ENCODE measurements at regions not wholly inside any gene's neighbourhood (a gene's known extent, or its start where the extent isn't known, plus 50 kb on each side); places are given as distances from the start of the nearest gene placed in this dataset.

- H3K9me3 Mint-ChIP-seq, result peaks cover 14% of the 10 kb centered on the region
- TF ChIP-seq HMGA2 (CRISPR knock-in tag; IDR thresholded peaks at IDR 0.05), result no peak
- TF ChIP-seq ZNF416 (CRISPR knock-in tag; IDR thresholded peaks at IDR 0.05), result no peak
- no peak for TF ChIP-seq CDX4 (CRISPR knock-in tag; IDR thresholded peaks at IDR 0.05; ENCODE audit: borderline replicate concordance)
- CTCF ChIA-PET, result no interaction called here
- DNase-seq (ENCODE audit: low spot score) (no peak), ATAC-seq (no peak)
- peaks cover 14% of the 10 kb centered on the region for H3K36me3 Mint-ChIP-seq
- peaks cover 6% of the 10 kb centered on the region for H3K27me3 Mint-ChIP-seq (ENCODE audit: low read depth)
- no peak overlapping the region for H3K4me3 Mint-ChIP-seq
- POLR2A ChIA-PET, result no interaction called here
- no peak overlapping the region for H3K27ac Mint-ChIP-seq
- H3K4me1 Mint-ChIP-seq, result peaks cover 34% of the 10 kb centered on the region
Measured at GRCh38 chr14:81972601-81973000, 438.9 kb upstream of the SEL1L start.

DNA sequence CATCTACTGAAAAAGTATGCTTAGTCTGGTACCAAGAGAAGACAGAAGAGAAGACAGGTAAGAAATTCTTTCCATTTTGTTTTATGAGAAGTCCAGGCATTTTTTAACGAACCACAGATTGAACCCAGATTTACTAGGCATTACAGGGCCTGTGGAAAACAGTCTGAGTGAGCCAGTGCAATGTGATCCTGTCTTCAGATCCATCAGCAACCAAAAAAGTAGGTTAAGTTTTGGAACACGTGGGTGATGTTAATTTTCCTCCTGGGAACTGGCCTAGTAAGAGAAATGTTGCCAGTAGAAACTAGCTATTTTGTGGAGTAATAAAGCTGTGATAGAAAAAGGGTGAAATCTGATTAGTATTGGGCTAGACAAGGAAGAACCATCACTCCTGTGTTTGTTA is 440.9 kb upstream of the SEL1L start:
- H3K4me3 Mint-ChIP-seq, result no peak overlapping the region
- DNase-seq (ENCODE audit: low spot score) (no peak), ATAC-seq (no peak)
- peaks cover 4% of the 10 kb centered on the region for H3K27me3 Mint-ChIP-seq (ENCODE audit: low read depth)
- CTCF ChIA-PET, result no interaction called here
- H3K36me3 Mint-ChIP-seq, result peaks cover 6% of the 10 kb centered on the region
- peaks cover 34% of the 10 kb centered on the region for H3K4me1 Mint-ChIP-seq
- POLR2A ChIA-PET, result no interaction called here
- H3K9me3 Mint-ChIP-seq, result peaks cover 4% of the 10 kb centered on the region
- H3K27ac Mint-ChIP-seq, result no peak overlapping the region
- TF ChIP-seq JUN (CRISPR knock-in tag; IDR thresholded peaks at IDR 0.05) (no peak), FOXP1 (CRISPR knock-in tag; IDR thresholded peaks at IDR 0.05; ENCODE audit: borderline replicate concordance) (no peak), ESRRA (CRISPR knock-in tag; IDR thresholded peaks at IDR 0.05; ENCODE audit: borderline replicate concordance) (no peak), USF2 (CRISPR knock-in tag; IDR thresholded peaks at IDR 0.05) (no peak), JAZF1 (CRISPR knock-in tag; IDR thresholded peaks at IDR 0.05) (no peak), ZNF232 (CRISPR knock-in tag; IDR thresholded peaks at IDR 0.05) (no peak), NFE2L1 (CRISPR knock-in tag; IDR thresholded peaks at IDR 0.05) (no peak), AR (CRISPR knock-in tag; IDR thresholded peaks at IDR 0.05) (no peak)

DNA sequence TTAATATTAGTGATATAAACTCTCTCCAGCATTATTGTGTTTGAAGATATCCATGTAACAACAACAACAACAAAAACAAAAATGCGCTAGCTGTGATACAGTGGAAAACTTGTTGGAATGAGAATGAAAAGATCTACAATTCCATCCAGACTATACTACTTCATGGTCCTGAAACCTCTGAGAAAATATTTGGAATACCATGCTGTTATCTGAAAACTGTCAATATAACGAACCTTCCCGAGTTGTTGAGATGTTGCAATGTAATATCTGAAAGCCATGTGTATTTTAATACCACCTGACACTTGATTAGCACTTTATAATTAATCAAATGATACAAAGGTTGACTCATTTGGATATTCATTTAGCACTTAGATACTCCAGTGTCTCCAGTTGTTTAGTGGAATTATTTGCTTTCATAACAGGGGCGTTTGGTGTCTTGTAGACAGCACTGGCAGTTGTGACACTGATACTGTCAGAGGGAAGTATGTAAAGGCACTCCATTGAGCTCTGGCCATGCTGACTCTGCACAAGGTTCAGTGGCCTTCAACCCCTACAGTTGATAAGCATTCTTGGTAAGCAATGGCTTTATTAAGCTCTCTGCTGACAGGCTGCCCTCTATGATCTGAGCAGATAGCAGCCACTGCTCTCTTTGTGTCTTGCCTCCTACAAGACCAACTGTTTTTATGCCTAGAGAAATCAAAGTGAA is 447.1 kb upstream of the SEL1L start:
- ChIA-PET CTCF (interaction anchor here (0.9 to 2.5 kb wide), 3 partner anchors 12 to 270 kb away, joined by 3 to 10 read pairs (median 3); no protein-coding TSS in a partner anchor), POLR2A (no interaction called here)
- ATAC-seq (no peak), DNase-seq (ENCODE audit: low spot score) (no peak)
- Mint-ChIP-seq H3K27ac (no peak overlapping the region), H3K27me3 (ENCODE audit: low read depth) (no peaks in the 10 kb centered on the region), H3K36me3 (no peaks in the 10 kb centered on the region), H3K9me3 (no peaks in the 10 kb centered on the region), H3K4me3 (no peak overlapping the region), H3K4me1 (no peaks in the 10 kb centered on the region)
- no peak for TF ChIP-seq NR3C1 (CRISPR knock-in tag; conservative IDR thresholded peaks at IDR 0.05; ENCODE audit: low read depth)
- TF ChIP-seq TEAD1 (CRISPR knock-in tag; IDR thresholded peaks at IDR 0.05), result no peak
- no peak for TF ChIP-seq NR2C2 (CRISPR knock-in tag; IDR thresholded peaks at IDR 0.05)
- TF ChIP-seq MLX (CRISPR knock-in tag; IDR thresholded peaks at IDR 0.05), result no peak
- TF ChIP-seq, protein P1, sequence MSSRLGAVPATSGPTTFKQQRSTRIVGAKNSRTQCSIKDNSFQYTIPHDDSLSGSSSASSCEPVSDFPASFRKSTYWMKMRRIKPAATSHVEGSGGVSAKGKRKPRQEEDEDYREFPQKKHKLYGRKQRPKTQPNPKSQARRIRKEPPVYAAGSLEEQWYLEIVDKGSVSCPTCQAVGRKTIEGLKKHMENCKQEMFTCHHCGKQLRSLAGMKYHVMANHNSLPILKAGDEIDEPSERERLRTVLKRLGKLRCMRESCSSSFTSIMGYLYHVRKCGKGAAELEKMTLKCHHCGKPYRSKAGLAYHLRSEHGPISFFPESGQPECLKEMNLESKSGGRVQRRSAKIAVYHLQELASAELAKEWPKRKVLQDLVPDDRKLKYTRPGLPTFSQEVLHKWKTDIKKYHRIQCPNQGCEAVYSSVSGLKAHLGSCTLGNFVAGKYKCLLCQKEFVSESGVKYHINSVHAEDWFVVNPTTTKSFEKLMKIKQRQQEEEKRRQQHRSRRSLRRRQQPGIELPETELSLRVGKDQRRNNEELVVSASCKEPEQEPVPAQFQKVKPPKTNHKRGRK (CRISPR knock-in tag; IDR thresholded peaks at IDR 0.05; ENCODE audit: borderline replicate concordance), result no peak
- no peak for TF ChIP-seq ZNF396 (CRISPR knock-in tag; IDR thresholded peaks at IDR 0.05; ENCODE audit: borderline replicate concordance)
- no peak for TF ChIP-seq ETV6 (CRISPR knock-in tag; IDR thresholded peaks at IDR 0.05)
- no peak for TF ChIP-seq ZMAT4 (CRISPR knock-in tag; IDR thresholded peaks at IDR 0.05)
- TF ChIP-seq SOX15 (CRISPR knock-in tag; IDR thresholded peaks at IDR 0.05), result no peak
- no peak for TF ChIP-seq CREB1 (CRISPR knock-in tag; IDR thresholded peaks at IDR 0.05)

Measured in WTC11 (cell line).